Transverse colon (tissue), 4 donors: ENCODE measurements at regions not wholly inside any gene's neighbourhood (a gene's known extent, or its start where the extent isn't known, plus 50 kb on each side); places are given as distances from the start of the nearest gene placed in this dataset.

ENCODE experiments used
- DNase-seq: peaks from one replicate; pipeline ENCODE4 v3.0.0-alpha.2; 2019
- H3K27ac ChIP-seq, 4 donors: fragments of 200-600 bp; sonication (generic); 2 replicates each; pipeline ENCODE4 v1.5.1; 2016 to 2018; ENCODE audit warnings: inconsistent platforms in 4 of 4
- H3K27me3 ChIP-seq: fragments of 200-600 bp; sonication (generic); 2 replicates; pipeline ENCODE4 v1.5.1; 2017; ENCODE audit warnings: inconsistent platforms
- H3K36me3 ChIP-seq, 4 donors: fragments of 200-600 bp; sonication (generic); 2 replicates each; pipeline ENCODE4 v1.5.1; 2017 to 2019; ENCODE audit warnings: inconsistent platforms in 4 of 4
- H3K4me1 ChIP-seq, 4 donors: fragments of 200-600 bp; sonication (generic); 2 replicates each; pipeline ENCODE4 v1.5.1; 2017 to 2020; ENCODE audit warnings: inconsistent platforms in 4 of 4
- H3K4me3 ChIP-seq, 4 donors: fragments of 200-600 bp; sonication (generic); 1 replicate in 1 of 4; 2 replicates in 3 of 4; pipeline versions ENCODE4 v1.5.1 to v1.6.1; 2017 to 2019; ENCODE audit warnings: inconsistent platforms in 4 of 4
- H3K9me3 ChIP-seq, 2 donors: fragments of 200-600 bp; sonication (generic); 2 replicates each; pipeline ENCODE4 v1.5.1; 2017 to 2019; ENCODE audit warnings: inconsistent platforms in 2 of 2
- EP300 ChIP-seq: sonication (generic); formaldehyde crosslinking; IDR thresholded peaks from one replicate; pipeline ENCODE4 v1.6.1; 2017; ENCODE audit warnings: antibody characterized with exemption, low read depth
- POLR2A ChIP-seq: fragments of 450-650 bp; IDR thresholded peaks from one replicate; pipeline ENCODE4 v1.6.1; 2016; ENCODE audit warnings: antibody characterized with exemption, mild to moderate bottlenecking, moderate library complexity
- POLR2AphosphoS5 ChIP-seq, 3 donors: sonication (generic); formaldehyde crosslinking; IDR thresholded peaks; one replicate each; pipeline ENCODE4 v1.6.1; 2016; ENCODE audit warnings: antibody characterized with exemption in 3 of 3
- WGBS, 2 donors: methylation state at CpG; one replicate each; pipeline ENCODE4 v1.1.5; 2018; ENCODE audit warnings: low coverage in 1 of 2; 5-methylcytosine and 5-hydroxymethylcytosine counted together
- in situ Hi-C, 4 donors: fragments of 200-750 bp; cut with MboI; loops; one replicate each; pipeline versions ENCODE4 v1.15.0 to v1.15.1; 2017; ENCODE audit warnings: low sequenced_read_pairs in 3 of 4, low pct_ligation_motif_present in 1 of 4, low pct_unique_long_range_greater_than_20kb in 1 of 4
- intact Hi-C: fragments of 100-400 bp; cut with DNase I; formaldehyde crosslinking; loops from one replicate; pipeline ENCODE4 v1.15.1; 2023; ENCODE audit warnings: low total_unique reads
- TF ChIP-seq, protein P1 (sequence below), 5 experiments: fragments of 200-600 bp in 3 of 5; fragments of 450-650 bp in 2 of 5; sonication (generic) in 3 of 5; IDR thresholded peaks; 1 replicate in 2 of 5; 2 replicates in 3 of 5; pipeline ENCODE4 v1.5.1; 2016 to 2017; ENCODE audit warnings: antibody characterized with exemption in 5 of 5, inconsistent platforms in 3 of 5, mild to moderate bottlenecking in 2 of 5, moderate library complexity in 1 of 5

GRCh38 chr22:49629261-49629570 is 198.5 kb downstream of the BRD1 start:
- no peak for DNase-seq
- TF ChIP-seq POLR2A (no peak), POLR2AphosphoS5 (IDR thresholded peaks at IDR 0.05) (no peak), EP300 (no peak)
- TF ChIP-seq, protein P1, sequence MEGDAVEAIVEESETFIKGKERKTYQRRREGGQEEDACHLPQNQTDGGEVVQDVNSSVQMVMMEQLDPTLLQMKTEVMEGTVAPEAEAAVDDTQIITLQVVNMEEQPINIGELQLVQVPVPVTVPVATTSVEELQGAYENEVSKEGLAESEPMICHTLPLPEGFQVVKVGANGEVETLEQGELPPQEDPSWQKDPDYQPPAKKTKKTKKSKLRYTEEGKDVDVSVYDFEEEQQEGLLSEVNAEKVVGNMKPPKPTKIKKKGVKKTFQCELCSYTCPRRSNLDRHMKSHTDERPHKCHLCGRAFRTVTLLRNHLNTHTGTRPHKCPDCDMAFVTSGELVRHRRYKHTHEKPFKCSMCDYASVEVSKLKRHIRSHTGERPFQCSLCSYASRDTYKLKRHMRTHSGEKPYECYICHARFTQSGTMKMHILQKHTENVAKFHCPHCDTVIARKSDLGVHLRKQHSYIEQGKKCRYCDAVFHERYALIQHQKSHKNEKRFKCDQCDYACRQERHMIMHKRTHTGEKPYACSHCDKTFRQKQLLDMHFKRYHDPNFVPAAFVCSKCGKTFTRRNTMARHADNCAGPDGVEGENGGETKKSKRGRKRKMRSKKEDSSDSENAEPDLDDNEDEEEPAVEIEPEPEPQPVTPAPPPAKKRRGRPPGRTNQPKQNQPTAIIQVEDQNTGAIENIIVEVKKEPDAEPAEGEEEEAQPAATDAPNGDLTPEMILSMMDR (IDR thresholded peaks at IDR 0.05) = no peak
- in situ Hi-C loops = no loop called here

GRCh38 chr22:49628391-49629260 is 199.0 kb downstream of the BRD1 start:
- TF ChIP-seq POLR2AphosphoS5 (IDR thresholded peaks at IDR 0.05) (no peak), POLR2A (no peak), EP300 (no peak)
- TF ChIP-seq, protein P1 (IDR thresholded peaks at IDR 0.05) = no peak
- intact Hi-C loops = no loop called here
- H3K27me3 ChIP-seq = no peaks in the 10 kb centered on the region
- in situ Hi-C loops = no loop called here
- H3K9me3 ChIP-seq = no peaks in the 10 kb centered on the region
- 64% methylated on average over 27 of the region's 27 CpGs; no CpG with 5 or more reads in 1 of the 2 donors for WGBS, 2 donors
- DNase-seq = no peak
- H3K4me3 ChIP-seq = no peak overlapping the region
- peaks cover 0 to 6% (median 5%) of the 10 kb centered on the region in 4 donors for H3K4me1 ChIP-seq
- H3K36me3 ChIP-seq = no peaks in the 10 kb centered on the region
- H3K27ac ChIP-seq = no peak overlapping the region

More at GRCh38 chr22:49629261-49629570, 198.5 kb downstream of the BRD1 start:
- no peaks in the 10 kb centered on the region for H3K27me3 ChIP-seq
- H3K9me3 ChIP-seq = no peaks in the 10 kb centered on the region
- H3K4me3 ChIP-seq = no peak overlapping the region
- H3K4me1 ChIP-seq = peaks cover 0 to 6% (median 5%) of the 10 kb centered on the region in 4 donors
- WGBS, 2 donors = 31 to 79% methylated on average over 2 to 8 of the region's 8 CpGs
- intact Hi-C loops = no loop called here
- no peak overlapping the region for H3K27ac ChIP-seq
- H3K36me3 ChIP-seq = no peaks in the 10 kb centered on the region

- intact Hi-C loops = no loop called here
- 40 to 69% methylated on average over 1 to 31 of the region's 31 CpGs for WGBS, 2 donors
Observed at GRCh38 chr22:49627217-49628181, 200.2 kb downstream of the BRD1 start.

More at GRCh38 chr22:49627217-49628181, 200.2 kb downstream of the BRD1 start:
- in situ Hi-C loops = no loop called here
- H3K4me1 ChIP-seq = peaks cover 0 to 5% (median 4%) of the 10 kb centered on the region in 4 donors
- H3K27me3 ChIP-seq = no peaks in the 10 kb centered on the region
- DNase-seq = no peak
- no peaks in the 10 kb centered on the region for H3K9me3 ChIP-seq
- TF ChIP-seq POLR2A (no peak), EP300 (no peak), POLR2AphosphoS5 (IDR thresholded peaks at IDR 0.05) (no peak)
- TF ChIP-seq, protein P1 (IDR thresholded peaks at IDR 0.05) = no peak
- H3K27ac ChIP-seq = no peak overlapping the region
- no peaks in the 10 kb centered on the region for H3K36me3 ChIP-seq
- H3K4me3 ChIP-seq = no peak overlapping the region
